Cardiac muscle cell (in vitro differentiated cells and primary cell): ENCODE measurements at regions not wholly inside any gene's neighbourhood (a gene's known extent, or its start where the extent isn't known, plus 50 kb on each side); places are given as distances from the start of the nearest gene placed in this dataset.

Experiments used
- DNase-seq, 2 donors: peaks; one replicate each; pipeline versions ENCODE4 v3.0.0 to v3.0.0-alpha.2; 2010 to 2017; ENCODE audit warnings: low read depth in 1 of 2, low spot score in 1 of 2
- H3K27ac ChIP-seq: fragments of 200-600 bp; sonication (generic); 2 replicates; pipeline ENCODE4 v1.5.1; 2016
- H3K27me3 ChIP-seq: fragments of 200-600 bp; sonication (generic); 2 replicates; pipeline ENCODE4 v1.6.0; 2016; ENCODE audit warnings: control low read depth
- H3K36me3 ChIP-seq: fragments of 200-600 bp; sonication (generic); 2 replicates; pipeline ENCODE4 v1.5.1; 2016; ENCODE audit warnings: control low read depth
- H3K4me1 ChIP-seq: fragments of 200-600 bp; sonication (generic); 2 replicates; pipeline ENCODE4 v1.8.1; 2017; ENCODE audit warnings: low read depth, mild to moderate bottlenecking, mixed run types
- H3K4me3 ChIP-seq: fragments of 200-600 bp; sonication (generic); 2 replicates; pipeline ENCODE4 v1.5.1; 2016; ENCODE audit warnings: mild to moderate bottlenecking
- H3K9me3 ChIP-seq: fragments of 200-600 bp; sonication (generic); 2 replicates; pipeline ENCODE4 v1.5.1; 2017; ENCODE audit warnings: low read depth, mild to moderate bottlenecking, control low read depth
- CTCF ChIP-seq: IDR thresholded peaks from 2 replicates; pipeline ENCODE4 v1.5.1; 2012; ENCODE audit warnings: low read depth, mild to moderate bottlenecking, low read length

- no peak for TF ChIP-seq CTCF
- Histone ChIP-seq H3K4me1 (no peaks in the 10 kb centered on the region), H3K4me3 (no peak overlapping the region), H3K27me3 (no peaks in the 10 kb centered on the region), H3K27ac (no peak overlapping the region), H3K9me3 (no peaks in the 10 kb centered on the region), H3K36me3 (no peaks in the 10 kb centered on the region)
- DNase-seq, result peak; percentile 1 to 56
These were observed 108.0 kb downstream of the PPM1A start for GRCh38 chr14:60356906-60357550.

DNA sequence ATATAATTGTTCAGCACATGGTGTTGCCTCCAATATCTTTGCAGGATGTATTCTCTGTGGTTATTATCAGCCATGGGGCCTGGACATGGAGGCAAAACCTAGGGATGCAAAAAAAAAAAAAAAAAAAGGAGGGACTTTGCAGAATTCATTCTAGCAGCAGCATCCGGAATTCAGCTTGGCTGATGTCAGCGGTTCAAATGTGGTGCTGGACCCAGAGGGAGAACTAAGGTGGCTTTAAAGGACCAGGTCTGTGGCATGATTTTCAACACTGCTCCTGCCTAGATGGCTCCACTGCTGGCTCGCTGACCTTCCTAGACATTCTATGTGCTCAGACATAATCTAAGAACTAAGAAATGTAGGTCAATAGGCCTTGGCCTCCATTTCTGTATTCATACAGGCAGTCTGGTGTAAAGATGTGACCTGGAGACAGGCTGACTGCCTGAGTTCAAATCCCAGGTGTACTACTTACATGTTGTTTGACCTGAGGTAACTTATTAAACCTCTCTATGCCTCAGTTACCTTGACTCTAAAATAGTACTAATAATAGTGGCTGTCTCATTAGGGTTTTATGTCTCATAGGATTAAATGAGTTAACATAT lies 108.6 kb downstream of the PPM1A start:
- Histone ChIP-seq H3K9me3 (no peaks in the 10 kb centered on the region), H3K27ac (no peak overlapping the region), H3K4me3 (no peak overlapping the region), H3K4me1 (no peaks in the 10 kb centered on the region), H3K27me3 (no peaks in the 10 kb centered on the region), H3K36me3 (no peaks in the 10 kb centered on the region)
- TF ChIP-seq CTCF, result no peak
- no peak for DNase-seq

GRCh38 chr14:60363275-60363674 lies 114.3 kb downstream of the PPM1A start:
- Histone ChIP-seq H3K9me3 (no peaks in the 10 kb centered on the region), H3K4me3 (no peak overlapping the region), H3K4me1 (no peaks in the 10 kb centered on the region), H3K36me3 (no peaks in the 10 kb centered on the region), H3K27me3 (no peaks in the 10 kb centered on the region), H3K27ac (no peak overlapping the region)
- TF ChIP-seq CTCF, result no peak
- DNase-seq, result no peak

DNA sequence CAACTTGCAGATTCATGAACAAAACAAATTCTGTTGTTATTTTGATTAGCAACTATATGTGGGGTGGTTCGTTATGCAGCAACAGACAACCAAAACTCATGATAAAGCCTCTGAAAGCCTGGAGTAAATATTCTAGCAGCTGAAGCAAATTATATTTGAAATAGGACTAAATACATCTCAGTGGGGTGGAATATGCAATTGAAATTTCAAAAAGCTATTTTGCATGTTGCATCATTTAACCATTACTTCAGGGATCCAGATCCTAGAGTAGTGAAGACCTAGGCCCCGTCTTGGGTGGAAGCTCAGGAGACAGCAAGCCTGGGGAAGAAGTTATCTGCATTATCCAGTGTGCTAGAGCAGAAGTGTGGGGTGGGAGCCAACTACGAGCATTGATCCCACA lies 114.7 kb downstream of the PPM1A start:
- Histone ChIP-seq H3K27ac (no peak overlapping the region), H3K4me1 (no peaks in the 10 kb centered on the region), H3K36me3 (no peaks in the 10 kb centered on the region), H3K4me3 (no peak overlapping the region), H3K27me3 (no peaks in the 10 kb centered on the region), H3K9me3 (no peaks in the 10 kb centered on the region)
- no peak for TF ChIP-seq CTCF
- no peak for DNase-seq

DNA sequence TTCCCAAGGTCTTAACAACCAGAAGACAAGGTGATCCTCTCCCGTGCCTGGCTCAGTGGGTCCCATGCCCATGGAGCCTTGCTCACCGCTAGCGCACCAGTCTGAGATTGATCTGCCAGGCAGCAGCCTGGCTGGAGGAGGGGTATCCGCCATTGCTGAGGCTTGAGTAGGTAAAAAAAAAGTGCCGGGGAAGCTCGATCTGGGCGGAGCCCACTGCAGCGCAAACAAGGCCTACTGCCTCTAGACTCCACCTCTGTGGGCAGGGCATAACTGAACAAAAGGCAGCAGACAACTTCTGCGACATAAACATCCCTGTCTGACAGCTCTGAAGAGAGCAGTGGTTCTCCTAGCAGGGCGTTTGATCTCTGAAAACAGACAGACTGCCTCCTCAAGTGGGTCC lies 104.0 kb downstream of the C14orf39 start:
- Histone ChIP-seq H3K27me3 (no peaks in the 10 kb centered on the region), H3K9me3 (no peaks in the 10 kb centered on the region), H3K36me3 (no peaks in the 10 kb centered on the region), H3K4me1 (no peaks in the 10 kb centered on the region), H3K27ac (no peak overlapping the region), H3K4me3 (no peak overlapping the region)
- DNase-seq, result no peak
- TF ChIP-seq CTCF, result no peak
